ENCODE measurements at regions not wholly inside any gene's neighbourhood (a gene's known extent, or its start where the extent isn't known, plus 50 kb on each side); places are given as distances from the start of the nearest gene placed in this dataset.

- no peak for DNase-seq (ENCODE audit: low read depth, low spot score)
- TF ChIP-seq FOXP2 (optimal IDR thresholded peaks at IDR 0.05; ENCODE audit: control extremely low read depth, extremely low read length, insufficient read depth) (no peak), EZH2 (IDR thresholded peaks at IDR 0.05) (no peak), POLR2AphosphoS5 (IDR thresholded peaks at IDR 0.05; ENCODE audit: borderline replicate concordance, low read depth, low read length) (no peak)
- H3K4me3 ChIP-seq: no peak overlapping the region
- no peaks in the 10 kb centered on the region for H3K9me3 ChIP-seq (ENCODE audit: low read depth, low read length)
- no peak overlapping the region for H3K9ac ChIP-seq (ENCODE audit: insufficient read length)
- H3K36me3 ChIP-seq (ENCODE audit: insufficient read depth, low read length): no peaks in the 10 kb centered on the region
- no peak overlapping the region for H3K27ac ChIP-seq
These were observed 74.2 kb upstream of the FHL2 start for GRCh38 chr2:105473011-105473410.

GRCh38 chr2:105470979-105471378 is 72.1 kb upstream of the FHL2 start:
- no peaks in the 10 kb centered on the region for H3K36me3 ChIP-seq (ENCODE audit: insufficient read depth, low read length)
- no peak for DNase-seq (ENCODE audit: low read depth, low spot score)
- TF ChIP-seq POLR2AphosphoS5 (IDR thresholded peaks at IDR 0.05; ENCODE audit: borderline replicate concordance, low read depth, low read length) (no peak), FOXP2 (optimal IDR thresholded peaks at IDR 0.05; ENCODE audit: control extremely low read depth, extremely low read length, insufficient read depth) (no peak), EZH2 (IDR thresholded peaks at IDR 0.05) (no peak)
- no peaks in the 10 kb centered on the region for H3K9me3 ChIP-seq (ENCODE audit: low read depth, low read length)
- H3K27ac ChIP-seq: no peak overlapping the region
- no peak overlapping the region for H3K9ac ChIP-seq (ENCODE audit: insufficient read length)
- H3K4me3 ChIP-seq: no peak overlapping the region

DNA sequence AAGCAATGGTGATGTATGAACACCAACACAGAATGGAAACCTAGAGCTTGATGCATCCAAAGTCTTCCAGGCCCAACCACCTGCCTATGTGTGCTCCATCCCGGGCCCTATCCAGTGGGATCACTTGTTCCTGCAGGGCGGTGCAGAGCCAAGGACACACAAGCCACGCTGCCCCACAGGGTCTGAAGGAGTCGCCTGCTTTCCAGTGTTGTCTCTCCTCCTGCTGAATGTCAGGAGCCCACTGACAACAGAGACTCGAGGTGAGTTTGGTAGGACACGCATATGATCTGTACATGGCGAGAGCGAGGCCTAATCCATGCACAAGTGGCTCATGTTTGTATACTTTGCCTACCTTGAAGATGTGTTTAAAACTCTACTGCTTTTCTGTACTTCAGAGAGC is 70.9 kb upstream of the FHL2 start:
- TF ChIP-seq FOXP2 (optimal IDR thresholded peaks at IDR 0.05; ENCODE audit: control extremely low read depth, extremely low read length, insufficient read depth): no peak
- TF ChIP-seq POLR2AphosphoS5 (IDR thresholded peaks at IDR 0.05; ENCODE audit: borderline replicate concordance, low read depth, low read length): no peak
- no peak for TF ChIP-seq EZH2 (IDR thresholded peaks at IDR 0.05)
- Histone ChIP-seq H3K9me3 (ENCODE audit: low read depth, low read length) (no peaks in the 10 kb centered on the region), H3K27ac (no peak overlapping the region), H3K4me3 (no peak overlapping the region), H3K9ac (ENCODE audit: insufficient read length) (no peak overlapping the region), H3K36me3 (ENCODE audit: insufficient read depth, low read length) (no peaks in the 10 kb centered on the region)
- DNase-seq (ENCODE audit: low read depth, low spot score): no peak

DNA sequence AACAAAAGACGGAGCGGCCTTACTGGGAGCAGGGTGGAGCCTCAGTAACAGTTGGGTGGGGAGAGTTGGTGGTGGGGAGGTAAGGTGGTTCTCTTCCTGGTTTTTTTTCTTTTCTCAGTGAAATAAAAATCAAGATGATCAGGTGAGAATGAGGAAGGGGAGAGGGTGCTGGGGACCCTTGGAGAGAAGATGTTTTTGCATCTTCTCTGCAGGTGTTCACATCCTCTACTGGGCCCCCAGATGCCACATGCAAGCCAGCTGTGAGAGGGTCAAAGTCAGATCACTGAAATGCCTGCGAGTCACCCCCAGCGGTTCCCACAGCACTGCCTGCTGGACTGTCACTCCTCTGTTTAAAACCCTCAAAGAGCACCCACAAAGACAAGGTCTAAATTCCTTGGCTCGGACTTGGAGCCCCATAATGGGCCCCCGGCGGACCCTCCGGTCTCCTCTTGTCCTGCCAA is 69.8 kb upstream of the FHL2 start:
- TF ChIP-seq POLR2AphosphoS5 (IDR thresholded peaks at IDR 0.05; ENCODE audit: borderline replicate concordance, low read depth, low read length) (no peak), EZH2 (IDR thresholded peaks at IDR 0.05) (no peak), FOXP2 (optimal IDR thresholded peaks at IDR 0.05; ENCODE audit: control extremely low read depth, extremely low read length, insufficient read depth) (no peak)
- Histone ChIP-seq H3K27ac (no peak overlapping the region), H3K9me3 (ENCODE audit: low read depth, low read length) (no peaks in the 10 kb centered on the region), H3K9ac (ENCODE audit: insufficient read length) (no peak overlapping the region), H3K4me3 (no peak overlapping the region), H3K36me3 (ENCODE audit: insufficient read depth, low read length) (no peaks in the 10 kb centered on the region)
- no peak for DNase-seq (ENCODE audit: low read depth, low spot score)

GRCh38 chr2:105464325-105464724 is 65.5 kb upstream of the FHL2 start:
- Histone ChIP-seq H3K27ac (no peak overlapping the region), H3K9ac (ENCODE audit: insufficient read length) (no peak overlapping the region), H3K9me3 (ENCODE audit: low read depth, low read length) (no peaks in the 10 kb centered on the region), H3K36me3 (ENCODE audit: insufficient read depth, low read length) (no peaks in the 10 kb centered on the region), H3K4me3 (no peak overlapping the region)
- TF ChIP-seq POLR2AphosphoS5 (IDR thresholded peaks at IDR 0.05; ENCODE audit: borderline replicate concordance, low read depth, low read length): no peak
- TF ChIP-seq FOXP2 (optimal IDR thresholded peaks at IDR 0.05; ENCODE audit: control extremely low read depth, extremely low read length, insufficient read depth): no peak
- no peak for TF ChIP-seq EZH2 (IDR thresholded peaks at IDR 0.05)
- DNase-seq (ENCODE audit: low read depth, low spot score): no peak

GRCh38 chr2:105460048-105460732 is 61.3 kb upstream of the FHL2 start:
- no peak overlapping the region for H3K27ac ChIP-seq
- H3K9ac ChIP-seq (ENCODE audit: insufficient read length): no peak overlapping the region
- no peak overlapping the region for H3K4me3 ChIP-seq
- no peaks in the 10 kb centered on the region for H3K36me3 ChIP-seq (ENCODE audit: insufficient read depth, low read length)
- TF ChIP-seq FOXP2 (optimal IDR thresholded peaks at IDR 0.05; ENCODE audit: control extremely low read depth, extremely low read length, insufficient read depth) (no peak), POLR2AphosphoS5 (IDR thresholded peaks at IDR 0.05; ENCODE audit: borderline replicate concordance, low read depth, low read length) (no peak), EZH2 (IDR thresholded peaks at IDR 0.05) (no peak)
- no peak for DNase-seq (ENCODE audit: low read depth, low spot score)
- H3K9me3 ChIP-seq (ENCODE audit: low read depth, low read length): no peaks in the 10 kb centered on the region

GRCh38 chr2:105458076-105458475 is 59.2 kb upstream of the FHL2 start:
- DNase-seq (ENCODE audit: low read depth, low spot score): no peak
- H3K4me3 ChIP-seq: no peak overlapping the region
- H3K27ac ChIP-seq: no peak overlapping the region
- no peaks in the 10 kb centered on the region for H3K36me3 ChIP-seq (ENCODE audit: insufficient read depth, low read length)
- H3K9me3 ChIP-seq (ENCODE audit: low read depth, low read length): no peaks in the 10 kb centered on the region
- no peak overlapping the region for H3K9ac ChIP-seq (ENCODE audit: insufficient read length)
- TF ChIP-seq POLR2AphosphoS5 (IDR thresholded peaks at IDR 0.05; ENCODE audit: borderline replicate concordance, low read depth, low read length) (no peak), EZH2 (IDR thresholded peaks at IDR 0.05) (no peak), FOXP2 (optimal IDR thresholded peaks at IDR 0.05; ENCODE audit: control extremely low read depth, extremely low read length, insufficient read depth) (no peak)

DNA sequence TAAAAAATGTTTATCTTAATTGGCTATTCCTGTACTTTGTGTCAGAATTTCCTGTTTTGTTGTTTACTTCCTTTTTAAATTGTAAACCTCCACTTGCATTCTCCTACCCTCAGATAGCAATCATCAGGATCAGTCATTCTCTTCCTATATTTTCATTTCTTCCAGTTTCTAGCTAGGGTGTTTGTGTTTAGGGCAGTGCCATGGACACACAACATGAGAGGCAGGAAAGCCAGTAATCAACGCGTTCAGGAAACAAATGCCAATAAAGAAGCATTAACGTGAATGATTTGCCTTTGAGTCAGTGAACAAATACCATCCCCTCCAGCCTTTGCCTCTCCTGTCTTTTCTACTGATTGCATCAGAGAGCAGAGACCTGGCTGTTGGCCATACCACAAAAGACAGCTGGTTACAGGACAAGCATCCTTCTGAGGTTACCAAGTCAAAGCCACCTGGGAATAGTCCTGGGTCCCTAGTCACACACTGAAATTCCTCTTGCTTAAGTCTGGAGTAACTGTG is 56.7 kb upstream of the FHL2 start:
- no peak overlapping the region for H3K27ac ChIP-seq
- TF ChIP-seq FOXP2 (optimal IDR thresholded peaks at IDR 0.05; ENCODE audit: control extremely low read depth, extremely low read length, insufficient read depth): no peak
- no peak for TF ChIP-seq EZH2 (IDR thresholded peaks at IDR 0.05)
- TF ChIP-seq POLR2AphosphoS5 (IDR thresholded peaks at IDR 0.05; ENCODE audit: borderline replicate concordance, low read depth, low read length): no peak
- no peaks in the 10 kb centered on the region for H3K9me3 ChIP-seq (ENCODE audit: low read depth, low read length)
- no peak overlapping the region for H3K4me3 ChIP-seq
- no peaks in the 10 kb centered on the region for H3K36me3 ChIP-seq (ENCODE audit: insufficient read depth, low read length)
- H3K9ac ChIP-seq (ENCODE audit: insufficient read length): no peak overlapping the region
- no peak for DNase-seq (ENCODE audit: low read depth, low spot score)

Data from SK-N-MC (cell line).